NCI-H69 (cell line): ENCODE measurements at regions not wholly inside any gene's neighbourhood (a gene's known extent, or its start where the extent isn't known, plus 50 kb on each side); places are given as distances from the start of the nearest gene placed in this dataset.

Source experiments
- DNase-seq: peaks from one replicate; lab custom pipeline; 2025; lab: John Stamatoyannopoulos, UW

GRCh38 chr7:80563561-80564327 lies 51.9 kb upstream of the GNAT3 start:
- no peak for DNase-seq

DNA sequence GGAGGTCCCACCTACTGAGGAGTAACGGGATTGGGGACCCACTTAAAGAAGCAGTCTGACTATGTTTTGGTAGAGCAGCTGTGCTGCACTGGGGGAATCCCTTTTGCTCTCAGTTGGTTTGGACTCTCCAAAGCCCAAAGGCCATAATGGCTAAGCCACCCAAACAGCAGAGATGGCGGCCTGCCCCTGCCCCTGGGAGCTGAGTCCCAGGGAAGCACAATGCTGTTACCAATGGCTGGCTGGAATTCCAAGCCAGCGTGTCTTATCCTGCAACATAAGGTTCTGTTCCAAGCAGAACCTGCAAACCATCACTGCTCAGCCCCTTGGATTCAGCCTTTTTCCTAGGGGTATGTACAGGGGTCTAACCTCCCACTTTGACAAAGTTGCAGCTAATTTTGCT lies 53.7 kb upstream of the GNAT3 start:
- no peak for DNase-seq

DNA sequence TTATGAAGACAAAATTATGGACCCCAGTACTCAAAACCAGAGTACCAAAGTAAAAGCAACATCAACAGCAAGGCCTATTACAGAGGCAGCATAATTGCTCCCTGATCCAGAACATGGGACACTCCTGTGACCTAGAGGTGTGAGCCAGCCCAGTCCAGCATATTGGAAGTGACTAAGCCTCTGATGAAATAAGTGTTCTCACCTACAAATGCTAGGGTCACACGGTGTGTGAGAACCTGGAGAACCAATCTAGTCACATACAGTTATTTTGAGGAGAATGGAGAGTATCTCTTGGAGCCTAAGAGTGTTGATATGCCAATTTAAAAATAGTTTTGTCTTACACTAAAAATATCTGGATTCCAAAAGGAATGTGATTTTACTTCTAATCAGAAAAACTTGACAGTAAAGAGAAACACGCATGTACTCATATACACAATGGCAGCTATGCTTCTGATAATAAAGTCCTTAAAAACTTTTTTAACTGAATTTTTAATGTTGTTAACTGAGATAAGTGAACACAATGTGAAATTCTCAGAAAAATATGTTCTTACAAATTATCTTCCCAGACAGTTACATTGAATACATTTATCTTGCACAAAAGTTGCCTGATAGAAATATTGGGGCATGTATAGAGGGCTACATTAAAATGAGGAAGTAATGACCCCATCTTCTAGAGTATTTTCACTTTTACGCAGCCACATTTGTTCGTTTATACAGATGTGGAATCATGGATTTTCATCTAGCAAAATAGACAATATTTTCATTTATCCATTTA lies 56.8 kb upstream of the CD36 start:
- DNase-seq = no peak

- DNase-seq = peak; percentile 47
Measured at GRCh38 chr7:80583901-80584300, 54.5 kb upstream of the CD36 start.

- peak; percentile 47 for DNase-seq
Measured at GRCh38 chr7:80584778-80585177, 53.7 kb upstream of the CD36 start.

DNA sequence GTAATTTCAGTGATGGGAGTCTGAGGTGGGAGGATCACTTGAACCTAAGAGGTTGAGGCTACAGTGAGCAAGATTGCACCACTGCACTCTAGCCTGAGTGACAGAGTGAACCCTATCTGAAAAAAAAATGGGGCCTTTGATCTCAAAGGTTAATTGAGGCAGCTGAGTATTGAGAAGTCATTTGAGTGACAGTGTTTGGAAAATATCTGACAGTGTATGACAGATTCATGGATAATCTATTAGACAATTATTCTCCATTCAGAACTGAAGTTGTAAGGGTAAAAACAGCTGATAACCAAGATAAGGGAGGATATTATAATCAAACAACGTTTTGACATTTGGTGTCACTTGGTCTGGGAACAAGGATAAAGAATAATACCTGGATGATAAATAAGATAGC lies 50.9 kb upstream of the CD36 start:
- DNase-seq = no peak

- DNase-seq = peak; percentile 15
Measured at GRCh38 chr7:80588591-80588990, 49.9 kb upstream of the CD36 start.
